ENCODE measurements at regions not wholly inside any gene's neighbourhood (a gene's known extent, or its start where the extent isn't known, plus 50 kb on each side); places are given as distances from the start of the nearest gene placed in this dataset.

DNA sequence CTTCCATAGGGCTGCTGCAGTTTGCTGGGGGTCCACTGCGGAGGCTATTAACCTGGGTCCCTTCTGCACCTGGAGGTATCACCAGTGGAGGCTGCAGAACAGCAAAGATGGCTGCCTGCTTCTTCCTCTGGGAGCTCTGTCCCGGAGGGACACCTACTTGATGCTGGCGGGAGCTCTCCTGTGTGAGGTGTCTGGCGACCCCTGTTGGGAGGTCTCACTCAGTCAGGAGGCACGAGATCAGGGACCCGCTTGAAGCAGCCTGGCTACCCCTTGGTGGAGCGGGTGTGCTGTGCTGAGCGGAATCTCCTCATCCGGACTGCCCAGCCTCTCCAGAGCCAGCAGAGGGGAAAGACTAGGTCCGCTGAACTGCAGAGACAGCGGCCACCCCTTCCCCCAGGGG is 56.0 kb upstream of the CTXND1 start:
- no peak overlapping the region for H3K9ac ChIP-seq (ENCODE audit: low read length in 5 of 5)
- no peak overlapping the region for H3K27ac ChIP-seq (ENCODE audit: low read depth, low read length)
- H3K4me3 ChIP-seq (ENCODE audit: low read depth in 1 of 5, low read length in 5 of 5): no peak overlapping the region
- peaks cover 0 to 7% (median 4%) of the 10 kb centered on the region in 5 donors for H3K27me3 ChIP-seq (ENCODE audit: control insufficient read depth in 5 of 5, insufficient read depth in 4 of 5, low read length in 5 of 5)
- no peaks in the 10 kb centered on the region for H3K9me3 ChIP-seq (ENCODE audit: control insufficient read depth in 5 of 5, low read length in 5 of 5)
- H3K36me3 ChIP-seq (ENCODE audit: control insufficient read depth in 5 of 5, insufficient read depth in 5 of 5, low read length in 5 of 5): no peaks in the 10 kb centered on the region
- no peaks in the 10 kb centered on the region for H3K4me1 ChIP-seq (ENCODE audit: control insufficient read depth in 5 of 5, insufficient read depth in 5 of 5, low read length in 5 of 5)

DNA sequence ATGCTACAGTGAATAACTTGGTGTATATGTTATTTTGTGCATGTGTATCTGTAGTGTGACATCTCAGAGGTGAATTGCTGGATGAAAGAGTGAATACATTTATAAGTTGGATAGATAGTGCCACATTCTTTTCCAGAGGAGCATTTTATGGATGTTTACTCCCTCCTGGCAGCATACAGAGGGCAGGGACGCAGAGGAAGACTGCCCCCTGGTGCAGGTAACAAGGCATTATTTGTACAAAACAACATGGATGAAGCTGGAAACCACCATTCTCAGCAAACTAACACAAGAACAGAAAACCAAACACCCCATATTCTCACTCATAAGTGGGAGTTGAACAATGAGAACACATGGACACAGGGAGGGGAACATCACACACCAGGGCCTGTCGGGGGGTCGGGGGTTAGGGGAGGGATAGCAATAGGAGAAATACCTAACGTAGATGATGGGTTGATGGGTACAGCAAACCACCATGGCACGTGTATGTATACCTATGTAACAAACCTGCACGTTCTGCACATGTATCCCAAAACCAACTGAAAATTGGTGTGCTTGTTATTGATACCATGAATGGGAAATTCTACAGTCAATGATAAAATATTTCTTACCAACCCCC is 57.9 kb upstream of the CTXND1 start:
- Histone ChIP-seq H3K4me1 (ENCODE audit: control insufficient read depth in 5 of 5, insufficient read depth in 5 of 5, low read length in 5 of 5) (no peaks in the 10 kb centered on the region), H3K4me3 (ENCODE audit: low read depth in 1 of 5, low read length in 5 of 5) (no peak overlapping the region), H3K27ac (ENCODE audit: low read depth, low read length) (no peak overlapping the region), H3K9ac (ENCODE audit: low read length in 5 of 5) (no peak overlapping the region), H3K27me3 (ENCODE audit: control insufficient read depth in 5 of 5, insufficient read depth in 4 of 5, low read length in 5 of 5) (peaks cover 0 to 7% (median 6%) of the 10 kb centered on the region in 5 donors), H3K36me3 (ENCODE audit: control insufficient read depth in 5 of 5, insufficient read depth in 5 of 5, low read length in 5 of 5) (no peaks in the 10 kb centered on the region), H3K9me3 (ENCODE audit: control insufficient read depth in 5 of 5, low read length in 5 of 5) (no peaks in the 10 kb centered on the region)

DNA sequence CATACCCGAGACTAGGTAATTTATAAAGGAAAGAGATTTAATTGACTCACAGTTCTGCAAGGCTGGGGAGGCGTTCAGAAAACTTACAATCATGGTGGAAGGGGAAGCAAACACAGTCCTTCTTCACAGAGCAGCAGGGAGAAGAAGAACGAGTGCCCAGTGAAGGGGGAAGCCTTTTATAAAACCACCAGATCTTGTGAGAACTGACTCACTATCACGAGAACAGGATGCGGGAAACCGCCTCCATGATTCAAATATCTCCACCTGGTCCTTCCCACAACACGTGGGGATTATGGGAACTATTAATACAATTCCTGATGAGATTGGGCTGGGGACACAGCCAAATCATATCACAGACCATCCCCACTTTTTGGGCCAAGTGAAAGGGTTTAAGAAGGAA is 58.8 kb upstream of the CTXND1 start:
- Histone ChIP-seq H3K36me3 (ENCODE audit: control insufficient read depth in 5 of 5, insufficient read depth in 5 of 5, low read length in 5 of 5) (no peaks in the 10 kb centered on the region), H3K4me3 (ENCODE audit: low read depth in 1 of 5, low read length in 5 of 5) (no peak overlapping the region), H3K4me1 (ENCODE audit: control insufficient read depth in 5 of 5, insufficient read depth in 5 of 5, low read length in 5 of 5) (no peaks in the 10 kb centered on the region), H3K9ac (ENCODE audit: low read length in 5 of 5) (no peak overlapping the region), H3K27me3 (ENCODE audit: control insufficient read depth in 5 of 5, insufficient read depth in 4 of 5, low read length in 5 of 5) (peaks cover 0 to 10% (median 6%) of the 10 kb centered on the region in 5 donors), H3K9me3 (ENCODE audit: control insufficient read depth in 5 of 5, low read length in 5 of 5) (no peaks in the 10 kb centered on the region), H3K27ac (ENCODE audit: low read depth, low read length) (no peak overlapping the region)

DNA sequence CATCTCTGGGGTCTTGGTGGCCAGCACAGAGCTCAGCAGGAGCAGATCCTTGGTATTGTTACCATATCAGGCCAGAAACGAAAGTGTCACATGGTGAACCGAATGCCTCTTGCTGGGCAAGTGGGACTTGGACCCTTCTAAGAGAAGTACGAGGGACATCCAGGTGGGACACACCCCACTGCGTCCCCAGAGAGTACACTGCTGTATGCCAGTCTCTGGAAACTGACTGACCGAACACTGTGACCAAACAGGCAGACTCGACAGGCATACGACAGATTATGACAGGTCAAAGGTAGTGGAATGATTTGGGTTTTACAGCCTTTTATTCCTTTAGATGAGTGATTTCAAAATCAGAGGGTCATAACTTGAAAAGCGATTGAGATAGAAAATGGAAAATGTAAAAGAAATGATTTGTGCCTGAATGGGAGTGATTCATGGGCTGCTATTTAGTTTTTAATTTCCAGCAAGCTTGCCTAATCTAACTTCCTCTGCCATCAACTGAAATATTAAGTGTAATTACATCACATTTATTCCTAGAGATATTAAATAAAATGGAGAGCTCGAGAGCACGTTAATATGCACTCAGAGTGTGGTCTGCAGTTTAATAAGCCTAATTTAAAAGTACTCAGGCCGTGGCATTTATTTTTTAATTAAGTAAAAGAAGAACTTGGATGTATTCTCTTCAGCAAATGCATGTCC is 63.4 kb upstream of the CTXND1 start:
- H3K9ac ChIP-seq (ENCODE audit: low read length in 5 of 5): no peak overlapping the region
- no peaks in the 10 kb centered on the region for H3K36me3 ChIP-seq (ENCODE audit: control insufficient read depth in 5 of 5, insufficient read depth in 5 of 5, low read length in 5 of 5)
- peaks cover 0 to 6% (median 3%) of the 10 kb centered on the region in 5 donors for H3K27me3 ChIP-seq (ENCODE audit: control insufficient read depth in 5 of 5, insufficient read depth in 4 of 5, low read length in 5 of 5)
- peaks cover 0 to 10% (median 0%) of the 10 kb centered on the region in 5 donors for H3K4me1 ChIP-seq (ENCODE audit: control insufficient read depth in 5 of 5, insufficient read depth in 5 of 5, low read length in 5 of 5)
- H3K27ac ChIP-seq (ENCODE audit: low read depth, low read length): no peak overlapping the region
- no peaks in the 10 kb centered on the region for H3K9me3 ChIP-seq (ENCODE audit: control insufficient read depth in 5 of 5, low read length in 5 of 5)
- no peak overlapping the region for H3K4me3 ChIP-seq (ENCODE audit: low read depth in 1 of 5, low read length in 5 of 5)

DNA sequence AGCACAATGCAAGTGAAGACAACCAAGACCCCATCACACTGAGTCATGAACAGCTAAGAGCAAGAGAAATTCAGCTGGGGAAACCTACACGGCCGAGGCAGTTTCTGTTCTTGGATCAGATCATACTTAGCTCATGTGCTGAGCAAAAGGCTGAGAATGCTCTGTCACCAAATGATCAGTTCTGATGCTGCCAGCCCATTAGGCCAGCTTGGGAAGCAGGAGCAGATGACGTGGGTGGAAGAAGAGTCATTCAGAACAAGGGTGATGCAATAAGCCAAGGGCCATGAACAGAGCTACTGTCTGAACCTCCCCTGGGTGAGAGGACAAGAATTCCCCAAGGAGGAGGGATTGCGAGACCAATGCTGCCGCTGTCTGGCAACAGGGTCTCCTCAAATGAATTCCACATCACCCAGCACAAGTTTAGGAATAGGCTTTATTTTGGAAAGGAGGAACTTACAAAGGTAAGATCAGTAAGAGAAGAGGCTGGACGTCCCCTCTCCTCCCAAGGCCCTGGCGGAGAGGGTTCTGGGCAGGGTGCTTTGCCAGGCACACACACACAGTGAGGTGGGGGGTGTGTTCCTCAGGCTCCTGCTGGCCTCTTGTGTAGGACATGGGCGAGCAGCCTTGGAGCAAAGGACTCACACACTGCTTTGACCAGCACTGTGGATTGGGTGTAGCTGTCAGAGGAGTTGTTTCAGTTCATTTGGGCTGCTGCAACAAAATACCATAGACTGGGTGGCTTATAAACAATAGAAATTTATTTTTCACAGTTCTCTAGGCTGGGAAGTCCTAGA is 65.6 kb upstream of the CTXND1 start:
- Histone ChIP-seq H3K9me3 (ENCODE audit: control insufficient read depth in 5 of 5, low read length in 5 of 5) (no peaks in the 10 kb centered on the region), H3K9ac (ENCODE audit: low read length in 5 of 5) (peak overlapping the region in 1 of 5 donors; percentile 3), H3K27me3 (ENCODE audit: control insufficient read depth in 5 of 5, insufficient read depth in 4 of 5, low read length in 5 of 5) (peaks cover 0 to 6% (median 3%) of the 10 kb centered on the region in 5 donors), H3K36me3 (ENCODE audit: control insufficient read depth in 5 of 5, insufficient read depth in 5 of 5, low read length in 5 of 5) (no peaks in the 10 kb centered on the region), H3K4me3 (ENCODE audit: low read depth in 1 of 5, low read length in 5 of 5) (no peak overlapping the region), H3K27ac (ENCODE audit: low read depth, low read length) (no peak overlapping the region), H3K4me1 (ENCODE audit: control insufficient read depth in 5 of 5, insufficient read depth in 5 of 5, low read length in 5 of 5) (peaks cover 0 to 10% (median 0%) of the 10 kb centered on the region in 5 donors)

DNA sequence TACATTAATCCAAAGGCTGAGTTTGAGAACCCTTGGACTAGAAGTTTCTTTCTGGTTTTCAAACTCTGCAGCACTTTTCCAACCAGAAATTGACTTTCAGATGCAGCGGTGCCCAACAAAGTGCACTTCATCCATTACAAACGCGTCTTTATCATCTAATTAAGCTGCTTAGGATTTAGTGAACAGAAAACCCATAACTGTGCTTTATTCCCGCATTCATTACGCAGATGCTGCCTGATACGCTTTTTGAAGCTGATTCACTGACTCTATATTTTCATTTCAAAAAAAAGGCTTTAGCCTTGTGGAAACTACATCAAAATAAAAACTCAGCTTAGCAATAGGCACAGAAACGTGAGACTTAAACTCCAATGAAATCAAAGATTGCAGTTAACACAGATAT is 69.8 kb upstream of the CTXND1 start:
- Histone ChIP-seq H3K4me3 (ENCODE audit: low read depth in 1 of 5, low read length in 5 of 5) (no peak overlapping the region), H3K9ac (ENCODE audit: low read length in 5 of 5) (no peak overlapping the region), H3K27me3 (ENCODE audit: control insufficient read depth in 5 of 5, insufficient read depth in 4 of 5, low read length in 5 of 5) (no peaks in the 10 kb centered on the region), H3K4me1 (ENCODE audit: control insufficient read depth in 5 of 5, insufficient read depth in 5 of 5, low read length in 5 of 5) (peaks cover 0 to 9% (median 0%) of the 10 kb centered on the region in 5 donors), H3K9me3 (ENCODE audit: control insufficient read depth in 5 of 5, low read length in 5 of 5) (peaks cover 0 to 9% (median 3%) of the 10 kb centered on the region in 5 donors), H3K27ac (ENCODE audit: low read depth, low read length) (no peak overlapping the region), H3K36me3 (ENCODE audit: control insufficient read depth in 5 of 5, insufficient read depth in 5 of 5, low read length in 5 of 5) (no peaks in the 10 kb centered on the region)

DNA sequence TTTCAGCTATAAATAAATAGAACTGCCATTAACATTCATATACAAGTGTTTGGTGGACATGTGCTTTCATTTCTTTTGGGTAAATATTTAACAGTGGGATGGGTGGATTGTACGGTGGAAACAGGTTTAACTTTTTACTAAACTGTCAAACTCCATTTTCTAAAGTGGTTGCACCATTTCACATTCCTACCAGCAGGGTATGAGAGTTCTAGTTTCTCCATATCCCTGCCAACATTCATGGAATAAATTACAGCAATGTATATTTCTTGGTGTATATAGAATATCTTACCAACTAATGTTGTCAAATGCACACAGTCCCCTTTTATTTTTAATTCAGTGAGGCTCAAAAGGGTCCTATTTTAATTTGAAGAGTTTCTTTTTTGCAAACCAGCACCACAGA is 71.3 kb upstream of the CTXND1 start:
- no peaks in the 10 kb centered on the region for H3K36me3 ChIP-seq (ENCODE audit: control insufficient read depth in 5 of 5, insufficient read depth in 5 of 5, low read length in 5 of 5)
- peaks cover 0 to 11% (median 5%) of the 10 kb centered on the region in 5 donors for H3K9me3 ChIP-seq (ENCODE audit: control insufficient read depth in 5 of 5, low read length in 5 of 5)
- peaks cover 0 to 2% (median 0%) of the 10 kb centered on the region in 5 donors for H3K27me3 ChIP-seq (ENCODE audit: control insufficient read depth in 5 of 5, insufficient read depth in 4 of 5, low read length in 5 of 5)
- H3K4me3 ChIP-seq (ENCODE audit: low read depth in 1 of 5, low read length in 5 of 5): no peak overlapping the region
- H3K9ac ChIP-seq (ENCODE audit: low read length in 5 of 5): no peak overlapping the region
- H3K4me1 ChIP-seq (ENCODE audit: control insufficient read depth in 5 of 5, insufficient read depth in 5 of 5, low read length in 5 of 5): no peaks in the 10 kb centered on the region
- H3K27ac ChIP-seq (ENCODE audit: low read depth, low read length): no peak overlapping the region

DNA sequence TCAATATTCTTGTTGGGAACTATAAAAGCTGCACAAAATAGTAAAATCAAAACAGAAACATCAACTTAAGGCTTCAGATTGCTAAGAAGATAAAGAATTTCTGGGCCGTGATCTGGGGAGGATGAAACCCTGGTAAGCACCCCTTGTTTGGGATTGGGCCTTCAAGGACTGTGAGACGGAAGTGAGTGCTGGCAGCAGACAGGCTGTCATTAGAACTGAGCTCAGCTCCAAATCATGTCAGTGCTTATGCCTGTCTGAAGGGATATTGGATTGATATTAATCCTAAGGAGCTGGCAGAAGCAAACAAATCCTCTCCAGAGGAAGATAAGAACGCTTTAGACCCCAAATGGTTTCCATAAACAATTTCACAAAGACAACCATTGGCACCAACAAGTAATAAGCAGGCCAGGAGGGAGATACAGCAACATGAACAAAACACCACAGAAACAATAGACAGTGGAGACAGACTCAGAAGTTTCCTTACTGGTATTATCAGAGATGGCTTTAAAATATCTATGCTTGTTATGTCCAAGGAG is 72.6 kb upstream of the CTXND1 start:
- Histone ChIP-seq H3K36me3 (ENCODE audit: control insufficient read depth in 5 of 5, insufficient read depth in 5 of 5, low read length in 5 of 5) (no peaks in the 10 kb centered on the region), H3K9ac (ENCODE audit: low read length in 5 of 5) (no peak overlapping the region), H3K27ac (ENCODE audit: low read depth, low read length) (no peak overlapping the region), H3K4me1 (ENCODE audit: control insufficient read depth in 5 of 5, insufficient read depth in 5 of 5, low read length in 5 of 5) (no peaks in the 10 kb centered on the region), H3K9me3 (ENCODE audit: control insufficient read depth in 5 of 5, low read length in 5 of 5) (peaks cover 0 to 11% (median 5%) of the 10 kb centered on the region in 5 donors), H3K27me3 (ENCODE audit: control insufficient read depth in 5 of 5, insufficient read depth in 4 of 5, low read length in 5 of 5) (peaks cover 0 to 5% (median 0%) of the 10 kb centered on the region in 5 donors), H3K4me3 (ENCODE audit: low read depth in 1 of 5, low read length in 5 of 5) (no peak overlapping the region)

DNA sequence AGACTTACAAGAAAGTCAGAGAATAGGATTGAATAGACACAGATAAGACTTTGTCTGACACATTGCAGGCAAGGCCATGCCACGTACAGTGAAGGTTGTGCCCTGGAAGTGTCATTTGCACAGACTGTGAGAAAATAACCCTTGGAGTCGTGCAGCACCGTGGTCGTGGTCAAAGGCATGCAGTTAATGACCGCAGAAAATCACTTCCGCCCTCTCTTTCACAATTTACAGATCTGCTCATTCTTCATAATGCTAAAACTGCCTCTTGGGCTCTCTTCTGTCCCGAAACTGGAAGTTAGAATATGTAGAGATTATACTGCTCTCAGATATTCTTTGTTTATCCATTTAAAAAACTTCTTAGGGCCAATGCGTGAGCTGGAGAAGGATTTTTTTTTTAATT is 73.2 kb upstream of the CTXND1 start:
- H3K36me3 ChIP-seq (ENCODE audit: control insufficient read depth in 5 of 5, insufficient read depth in 5 of 5, low read length in 5 of 5): no peaks in the 10 kb centered on the region
- H3K4me1 ChIP-seq (ENCODE audit: control insufficient read depth in 5 of 5, insufficient read depth in 5 of 5, low read length in 5 of 5): no peaks in the 10 kb centered on the region
- peaks cover 0 to 5% (median 0%) of the 10 kb centered on the region in 5 donors for H3K27me3 ChIP-seq (ENCODE audit: control insufficient read depth in 5 of 5, insufficient read depth in 4 of 5, low read length in 5 of 5)
- H3K4me3 ChIP-seq (ENCODE audit: low read depth in 1 of 5, low read length in 5 of 5): no peak overlapping the region
- no peak overlapping the region for H3K27ac ChIP-seq (ENCODE audit: low read depth, low read length)
- H3K9me3 ChIP-seq (ENCODE audit: control insufficient read depth in 5 of 5, low read length in 5 of 5): peaks cover 0 to 11% (median 5%) of the 10 kb centered on the region in 5 donors
- no peak overlapping the region for H3K9ac ChIP-seq (ENCODE audit: low read length in 5 of 5)

DNA sequence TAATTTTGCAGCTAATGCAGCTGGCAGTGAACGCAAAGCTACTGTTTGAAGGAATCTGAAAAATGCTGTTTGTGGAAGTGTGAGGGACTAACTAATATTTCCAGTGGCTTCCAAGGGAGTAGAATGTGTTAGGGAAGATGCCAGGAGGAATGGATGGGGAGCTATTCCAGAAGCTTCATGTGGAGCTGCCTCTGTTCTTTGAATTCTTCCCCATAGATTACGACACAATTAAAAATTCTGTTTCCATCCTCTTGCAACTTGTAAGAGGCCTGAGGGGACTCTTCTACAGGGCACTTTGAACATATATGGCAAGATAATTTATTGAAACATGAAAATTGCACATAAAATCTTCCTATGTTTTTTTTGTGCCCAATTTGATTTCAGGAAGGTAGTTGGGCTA is 74.3 kb upstream of the CTXND1 start:
- H3K27ac ChIP-seq (ENCODE audit: low read depth, low read length): no peak overlapping the region
- H3K4me1 ChIP-seq (ENCODE audit: control insufficient read depth in 5 of 5, insufficient read depth in 5 of 5, low read length in 5 of 5): no peaks in the 10 kb centered on the region
- H3K4me3 ChIP-seq (ENCODE audit: low read depth in 1 of 5, low read length in 5 of 5): no peak overlapping the region
- no peak overlapping the region for H3K9ac ChIP-seq (ENCODE audit: low read length in 5 of 5)
- peaks cover 0 to 5% (median 0%) of the 10 kb centered on the region in 5 donors for H3K27me3 ChIP-seq (ENCODE audit: control insufficient read depth in 5 of 5, insufficient read depth in 4 of 5, low read length in 5 of 5)
- no peaks in the 10 kb centered on the region for H3K36me3 ChIP-seq (ENCODE audit: control insufficient read depth in 5 of 5, insufficient read depth in 5 of 5, low read length in 5 of 5)
- peaks cover 0 to 11% (median 5%) of the 10 kb centered on the region in 5 donors for H3K9me3 ChIP-seq (ENCODE audit: control insufficient read depth in 5 of 5, low read length in 5 of 5)
